Neural cell (in vitro differentiated cells): ENCODE measurements at regions not wholly inside any gene's neighbourhood (a gene's known extent, or its start where the extent isn't known, plus 50 kb on each side); places are given as distances from the start of the nearest gene placed in this dataset.

Experiments
- H2AFZ ChIP-seq: fragments of 200-600, 300-800 bp; sonication (generic), shearing (Covaris generic); 2 replicates; pipeline ENCODE4 v1.6.0; 2014; ENCODE audit warnings: low read depth, mild to moderate bottlenecking, antibody characterized with exemption, low read length, moderate library complexity
- H3F3A ChIP-seq: fragments of 200-600 bp; shearing (Covaris generic); 2 replicates; pipeline ENCODE4 v1.6.1; 2016; ENCODE audit warnings: mild to moderate bottlenecking, moderate library complexity, mixed read lengths, antibody characterized with exemption, low read length; ENCODE audit not compliant: insufficient read depth, poor library complexity, severe bottlenecking
- H3K27ac ChIP-seq: fragments of 200-600, 300-800 bp; sonication (generic), shearing (Covaris generic); 2 replicates; pipeline ENCODE4 v1.5.1; 2014; ENCODE audit warnings: mild to moderate bottlenecking, low read length, moderate library complexity
- H3K27me3 ChIP-seq: fragments of 300-800, 200-600 bp; sonication (generic), shearing (Covaris generic); 2 replicates; pipeline ENCODE4 v1.6.0; 2014; ENCODE audit warnings: mild to moderate bottlenecking, low read depth, low read length, moderate library complexity; ENCODE audit not compliant: insufficient read depth
- H3K36me3 ChIP-seq: fragments of 300-800, 200-600 bp; sonication (generic), shearing (Covaris generic); 2 replicates; pipeline ENCODE4 v1.5.1; 2014; ENCODE audit warnings: mild to moderate bottlenecking, antibody characterized with exemption, low read length, moderate library complexity; ENCODE audit not compliant: insufficient read depth
- H3K4me2 ChIP-seq: fragments of 300-800, 200-600 bp; sonication (generic), shearing (Covaris generic); 2 replicates; pipeline ENCODE4 v1.6.0; 2014; ENCODE audit warnings: mild to moderate bottlenecking, low read length
- H3K4me3 ChIP-seq: fragments of 300-800, 200-600 bp; sonication (generic), shearing (Covaris generic); 2 replicates; pipeline ENCODE4 v1.5.1; 2014; ENCODE audit warnings: mild to moderate bottlenecking, low read length, moderate library complexity
- H3K79me2 ChIP-seq: fragments of 200-600 bp; shearing (Covaris generic); replicated peaks from 2 replicates; pipeline ENCODE4 v1.6.0; 2014; ENCODE audit warnings: mild to moderate bottlenecking, low read length, moderate library complexity; ENCODE audit not compliant: insufficient read depth
- H3K9ac ChIP-seq: fragments of 300-800, 200-600 bp; sonication (generic), shearing (Covaris generic); 2 replicates; pipeline ENCODE4 v1.6.1; 2016; ENCODE audit warnings: mild to moderate bottlenecking, low read length, mixed read lengths
- H3K9me2 ChIP-seq: fragments of 200-600 bp; shearing (Covaris generic); 2 replicates; pipeline ENCODE4 v1.6.1; 2016; ENCODE audit warnings: mild to moderate bottlenecking, low read length, mixed read lengths; ENCODE audit not compliant: insufficient read depth
- H3K9me3 ChIP-seq: fragments of 200-600, 300-800 bp; sonication (generic), shearing (Covaris generic); 2 replicates; pipeline ENCODE4 v1.6.1; 2016; ENCODE audit warnings: mild to moderate bottlenecking, mixed run types, low read length, moderate library complexity, mixed read lengths
- H4K20me1 ChIP-seq: fragments of 200-600 bp; shearing (Covaris generic); 2 replicates; pipeline ENCODE4 v1.6.1; 2016; ENCODE audit warnings: mild to moderate bottlenecking, mixed run types; ENCODE audit not compliant: insufficient read depth
- EP300 ChIP-seq: fragments of 450-650 bp; conservative IDR thresholded peaks from 2 replicates; pipeline ENCODE4 v1.6.1; 2014; ENCODE audit warnings: antibody characterized with exemption, mild to moderate bottlenecking, moderate library complexity; ENCODE audit not compliant: poor library complexity, severe bottlenecking
- EZH2 ChIP-seq: fragments of 200-600, 300-800 bp; shearing (Covaris generic), sonication (generic); IDR thresholded peaks from 2 replicates; pipeline ENCODE4 v1.6.1; 2014; ENCODE audit warnings: antibody characterized with exemption, low read length, borderline replicate concordance, mild to moderate bottlenecking; ENCODE audit not compliant: insufficient read depth, poor library complexity, severe bottlenecking
- MXI1 ChIP-seq: fragments of 450-650 bp; conservative IDR thresholded peaks from 2 replicates; pipeline ENCODE4 v1.6.1; 2014; ENCODE audit warnings: antibody characterized with exemption, mild to moderate bottlenecking; ENCODE audit not compliant: poor library complexity, severe bottlenecking
- POLR2AphosphoS5 ChIP-seq: IDR thresholded peaks from 2 replicates; pipeline ENCODE4 v1.6.1; 2012
- RAD21 ChIP-seq: fragments of 450-650 bp; conservative IDR thresholded peaks from 2 replicates; pipeline ENCODE4 v1.6.1; 2014; ENCODE audit warnings: antibody characterized with exemption, mild to moderate bottlenecking, moderate library complexity
- SMC3 ChIP-seq: fragments of 450-650 bp; conservative IDR thresholded peaks from 2 replicates; pipeline ENCODE4 v1.6.1; 2014; ENCODE audit warnings: antibody characterized with exemption, mild to moderate bottlenecking, moderate library complexity; ENCODE audit not compliant: poor library complexity
- TAF1 ChIP-seq: IDR thresholded peaks from 2 replicates; pipeline ENCODE4 v1.6.1; 2012; ENCODE audit warnings: low read depth
- TF ChIP-seq, protein P1 (sequence below): fragments of 450-650 bp; IDR thresholded peaks from 2 replicates; pipeline ENCODE4 v1.5.1; 2014; ENCODE audit warnings: antibody characterized with exemption, mild to moderate bottlenecking, moderate library complexity; ENCODE audit not compliant: poor library complexity, severe bottlenecking
- TF ChIP-seq, protein P2 (sequence below): IDR thresholded peaks from 2 replicates; pipeline ENCODE4 v1.6.1; 2012; ENCODE audit warnings: borderline replicate concordance

DNA sequence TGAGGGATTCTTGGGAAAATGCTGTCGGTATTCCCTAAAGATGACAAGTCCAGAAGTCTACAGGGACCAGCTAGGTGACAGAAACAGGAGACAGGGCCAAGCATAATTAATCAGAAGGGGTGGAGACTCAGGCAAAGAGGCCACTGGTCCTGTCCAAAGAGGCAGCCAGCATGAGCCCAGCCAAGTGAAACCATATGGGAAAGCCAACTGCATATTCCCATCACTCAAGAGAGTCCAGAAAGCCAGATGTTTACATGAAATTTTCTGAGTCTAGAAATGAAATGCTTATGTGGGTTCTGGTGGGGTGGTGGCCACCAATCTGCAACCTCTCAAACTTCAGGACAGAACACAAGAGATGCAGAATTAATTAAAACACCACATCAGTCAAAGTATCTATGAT lies 74.3 kb downstream of the ANKRD60 start:
- Histone ChIP-seq H3K4me2 (no peak overlapping the region), H3K9ac (no peak overlapping the region), H3K79me2 (no peaks in the 10 kb centered on the region), H3K9me2 (no peaks in the 10 kb centered on the region), H3K27me3 (no peaks in the 10 kb centered on the region), H4K20me1 (no peaks in the 10 kb centered on the region), H2AFZ (no peak overlapping the region), H3K4me3 (no peak overlapping the region), H3F3A (no peaks in the 10 kb centered on the region), H3K9me3 (no peaks in the 10 kb centered on the region), H3K27ac (no peak overlapping the region), H3K36me3 (no peaks in the 10 kb centered on the region)
- TF ChIP-seq RAD21 (no peak), POLR2AphosphoS5 (no peak), TAF1 (no peak), MXI1 (no peak), EZH2 (no peak), EP300 (no peak), SMC3 (no peak)
- TF ChIP-seq, protein P1, sequence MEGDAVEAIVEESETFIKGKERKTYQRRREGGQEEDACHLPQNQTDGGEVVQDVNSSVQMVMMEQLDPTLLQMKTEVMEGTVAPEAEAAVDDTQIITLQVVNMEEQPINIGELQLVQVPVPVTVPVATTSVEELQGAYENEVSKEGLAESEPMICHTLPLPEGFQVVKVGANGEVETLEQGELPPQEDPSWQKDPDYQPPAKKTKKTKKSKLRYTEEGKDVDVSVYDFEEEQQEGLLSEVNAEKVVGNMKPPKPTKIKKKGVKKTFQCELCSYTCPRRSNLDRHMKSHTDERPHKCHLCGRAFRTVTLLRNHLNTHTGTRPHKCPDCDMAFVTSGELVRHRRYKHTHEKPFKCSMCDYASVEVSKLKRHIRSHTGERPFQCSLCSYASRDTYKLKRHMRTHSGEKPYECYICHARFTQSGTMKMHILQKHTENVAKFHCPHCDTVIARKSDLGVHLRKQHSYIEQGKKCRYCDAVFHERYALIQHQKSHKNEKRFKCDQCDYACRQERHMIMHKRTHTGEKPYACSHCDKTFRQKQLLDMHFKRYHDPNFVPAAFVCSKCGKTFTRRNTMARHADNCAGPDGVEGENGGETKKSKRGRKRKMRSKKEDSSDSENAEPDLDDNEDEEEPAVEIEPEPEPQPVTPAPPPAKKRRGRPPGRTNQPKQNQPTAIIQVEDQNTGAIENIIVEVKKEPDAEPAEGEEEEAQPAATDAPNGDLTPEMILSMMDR: no peak
- TF ChIP-seq, protein P2, sequence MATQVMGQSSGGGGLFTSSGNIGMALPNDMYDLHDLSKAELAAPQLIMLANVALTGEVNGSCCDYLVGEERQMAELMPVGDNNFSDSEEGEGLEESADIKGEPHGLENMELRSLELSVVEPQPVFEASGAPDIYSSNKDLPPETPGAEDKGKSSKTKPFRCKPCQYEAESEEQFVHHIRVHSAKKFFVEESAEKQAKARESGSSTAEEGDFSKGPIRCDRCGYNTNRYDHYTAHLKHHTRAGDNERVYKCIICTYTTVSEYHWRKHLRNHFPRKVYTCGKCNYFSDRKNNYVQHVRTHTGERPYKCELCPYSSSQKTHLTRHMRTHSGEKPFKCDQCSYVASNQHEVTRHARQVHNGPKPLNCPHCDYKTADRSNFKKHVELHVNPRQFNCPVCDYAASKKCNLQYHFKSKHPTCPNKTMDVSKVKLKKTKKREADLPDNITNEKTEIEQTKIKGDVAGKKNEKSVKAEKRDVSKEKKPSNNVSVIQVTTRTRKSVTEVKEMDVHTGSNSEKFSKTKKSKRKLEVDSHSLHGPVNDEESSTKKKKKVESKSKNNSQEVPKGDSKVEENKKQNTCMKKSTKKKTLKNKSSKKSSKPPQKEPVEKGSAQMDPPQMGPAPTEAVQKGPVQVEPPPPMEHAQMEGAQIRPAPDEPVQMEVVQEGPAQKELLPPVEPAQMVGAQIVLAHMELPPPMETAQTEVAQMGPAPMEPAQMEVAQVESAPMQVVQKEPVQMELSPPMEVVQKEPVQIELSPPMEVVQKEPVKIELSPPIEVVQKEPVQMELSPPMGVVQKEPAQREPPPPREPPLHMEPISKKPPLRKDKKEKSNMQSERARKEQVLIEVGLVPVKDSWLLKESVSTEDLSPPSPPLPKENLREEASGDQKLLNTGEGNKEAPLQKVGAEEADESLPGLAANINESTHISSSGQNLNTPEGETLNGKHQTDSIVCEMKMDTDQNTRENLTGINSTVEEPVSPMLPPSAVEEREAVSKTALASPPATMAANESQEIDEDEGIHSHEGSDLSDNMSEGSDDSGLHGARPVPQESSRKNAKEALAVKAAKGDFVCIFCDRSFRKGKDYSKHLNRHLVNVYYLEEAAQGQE: no peak

GRCh38 chr20:58153121-58153520 lies 75.3 kb downstream of the ANKRD60 start:
- TF ChIP-seq EP300 (no peak), SMC3 (no peak), EZH2 (no peak), RAD21 (no peak), TAF1 (no peak), MXI1 (no peak), POLR2AphosphoS5 (no peak)
- TF ChIP-seq, protein P1: no peak
- TF ChIP-seq, protein P2: no peak
- no peaks in the 10 kb centered on the region for H3K36me3 ChIP-seq

More at GRCh38 chr20:58153121-58153520, 75.3 kb downstream of the ANKRD60 start:
- Histone ChIP-seq H3K27ac (no peak overlapping the region), H3K79me2 (no peaks in the 10 kb centered on the region), H3K9me2 (no peaks in the 10 kb centered on the region), H3K4me2 (no peak overlapping the region), H3K4me3 (no peak overlapping the region), H2AFZ (no peak overlapping the region), H3K9me3 (no peaks in the 10 kb centered on the region), H3K27me3 (no peaks in the 10 kb centered on the region), H3F3A (no peaks in the 10 kb centered on the region), H3K9ac (no peak overlapping the region), H4K20me1 (no peaks in the 10 kb centered on the region)
